IMR-90 (cell line): ENCODE measurements at regions not wholly inside any gene's neighbourhood (a gene's known extent, or its start where the extent isn't known, plus 50 kb on each side); places are given as distances from the start of the nearest gene placed in this dataset.

Experiments used
- CEBPB ChIP-seq: IDR thresholded peaks from 2 replicates; pipeline ENCODE4 v1.6.1; 2012; ENCODE audit warnings: low read depth, low read length, improper control_type of control experiment
- CHD1 ChIP-seq: IDR thresholded peaks from 2 replicates; pipeline ENCODE4 v1.6.1; 2012; ENCODE audit warnings: low read depth, low read length, improper control_type of control experiment
- CTCF ChIP-seq: conservative IDR thresholded peaks from 2 replicates; pipeline ENCODE4 v1.5.1; 2012; ENCODE audit warnings: mild to moderate bottlenecking, low read depth, low read length, improper control_type of control experiment
- ELK1 ChIP-seq: fragments of 150-350 bp; IDR thresholded peaks from 2 replicates; pipeline ENCODE4 v1.6.1; 2016; ENCODE audit warnings: low read depth, mild to moderate bottlenecking, low read length, moderate library complexity, borderline replicate concordance
- FOS ChIP-seq: fragments of 150-350 bp; IDR thresholded peaks from 2 replicates; pipeline ENCODE4 v1.6.1; 2016; ENCODE audit warnings: low read depth, low read length
- POLR2A ChIP-seq: IDR thresholded peaks from 2 replicates; pipeline ENCODE4 v1.6.1; 2012; ENCODE audit warnings: mild to moderate bottlenecking, low read depth, low read length
- RAD21 ChIP-seq: IDR thresholded peaks from 2 replicates; pipeline ENCODE4 v1.6.1; 2012; ENCODE audit warnings: low read length, improper control_type of control experiment
- RCOR1 ChIP-seq: IDR thresholded peaks from 2 replicates; pipeline ENCODE4 v1.6.1; 2012; ENCODE audit warnings: mild to moderate bottlenecking, low read length, improper control_type of control experiment; ENCODE audit not compliant: insufficient replicate concordance
- RFX5 ChIP-seq: IDR thresholded peaks from 2 replicates; pipeline ENCODE4 v1.8.0; 2012; ENCODE audit warnings: low read depth, mild to moderate bottlenecking, low read length, moderate library complexity
- SMC3 ChIP-seq: fragments of 150-350 bp; IDR thresholded peaks from 2 replicates; pipeline ENCODE4 v1.6.1; 2016; ENCODE audit warnings: low read depth, mild to moderate bottlenecking, antibody characterized with exemption, low read length, moderate library complexity

DNA sequence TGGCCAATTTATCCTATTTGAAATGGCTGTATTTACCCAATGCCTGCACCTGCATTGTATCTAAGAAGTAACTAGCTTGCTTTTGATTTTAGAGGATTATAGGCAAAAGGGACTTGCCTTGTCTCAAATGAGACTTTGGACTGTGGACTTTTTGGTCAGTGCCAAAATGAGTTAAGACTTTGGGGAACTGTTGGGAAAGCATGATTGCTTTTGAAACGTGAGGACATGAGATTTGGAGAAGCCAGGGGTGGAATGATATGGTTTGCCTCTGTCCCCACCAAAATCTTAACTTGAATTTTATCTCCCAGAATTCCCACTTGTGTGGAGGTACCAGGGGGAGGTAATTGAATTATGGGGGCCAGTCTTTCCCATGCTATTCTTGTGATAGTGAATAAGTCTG, 1505.4 kb downstream of the SI start:
- no peak for TF ChIP-seq CTCF
- no peak for TF ChIP-seq SMC3
- no peak for TF ChIP-seq POLR2A
- no peak for TF ChIP-seq RCOR1
- TF ChIP-seq CHD1 = no peak
- no peak for TF ChIP-seq RFX5
- TF ChIP-seq FOS = no peak
- TF ChIP-seq ELK1 = no peak
- TF ChIP-seq CEBPB = no peak
- no peak for TF ChIP-seq RAD21
